ENCODE measurements at regions not wholly inside any gene's neighbourhood (a gene's known extent, or its start where the extent isn't known, plus 50 kb on each side); places are given as distances from the start of the nearest gene placed in this dataset.

- Histone ChIP-seq H3K36me3 (no peaks in the 10 kb centered on the region), H3K27ac (no peak overlapping the region), H3K27me3 (no peaks in the 10 kb centered on the region), H3K4me1 (peaks cover 17% of the 10 kb centered on the region), H3K9me3 (no peaks in the 10 kb centered on the region), H3K4me3 (no peak overlapping the region)
- TF ChIP-seq POLR2AphosphoS5 (IDR thresholded peaks at IDR 0.05) (no peak), POLR2A (IDR thresholded peaks at IDR 0.05) (no peak), EP300 (IDR thresholded peaks at IDR 0.05) (no peak), CTCF (IDR thresholded peaks at IDR 0.05) (no peak)
- DNase-seq (ENCODE audit: low spot score in 2 of 2), result no peak
- 81% methylated on average over 4 of the region's 4 CpGs for WGBS
Measured at GRCh38 chr19:33872445-33873320, 76.0 kb downstream of the KCTD15 start.

DNA sequence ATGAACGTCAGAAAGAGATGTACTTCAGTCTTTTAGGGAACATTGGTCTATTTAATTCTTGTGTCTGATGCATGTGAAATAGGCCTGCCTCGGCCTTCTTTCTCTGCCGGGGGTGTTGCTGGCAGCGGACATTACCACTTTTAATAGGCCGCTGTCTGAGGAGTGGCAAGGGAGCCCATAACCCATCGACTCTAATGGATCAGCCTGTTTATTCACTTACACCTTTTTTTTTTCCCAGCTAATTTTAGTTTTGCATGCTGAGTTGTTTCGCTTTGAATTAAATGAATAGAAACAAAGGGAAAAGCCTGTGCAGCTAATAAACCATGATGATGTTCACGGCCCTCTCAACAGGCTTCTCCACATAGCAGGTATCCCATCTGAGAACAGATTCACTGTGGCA, 78.4 kb downstream of the KCTD15 start:
- H3K27ac ChIP-seq, result no peak overlapping the region
- no peak for DNase-seq (ENCODE audit: low spot score in 2 of 2)
- H3K9me3 ChIP-seq, result no peaks in the 10 kb centered on the region
- no peak overlapping the region for H3K4me3 ChIP-seq
- TF ChIP-seq CTCF (IDR thresholded peaks at IDR 0.05) (no peak), POLR2A (IDR thresholded peaks at IDR 0.05) (no peak), POLR2AphosphoS5 (IDR thresholded peaks at IDR 0.05) (no peak), EP300 (IDR thresholded peaks at IDR 0.05) (no peak)
- no peaks in the 10 kb centered on the region for H3K36me3 ChIP-seq
- H3K4me1 ChIP-seq, result no peaks in the 10 kb centered on the region
- H3K27me3 ChIP-seq, result no peaks in the 10 kb centered on the region
- 82% methylated on average over 8 of the region's 8 CpGs for WGBS

GRCh38 chr19:33876192-33876591, 79.5 kb downstream of the KCTD15 start:
- Histone ChIP-seq H3K27me3 (no peaks in the 10 kb centered on the region), H3K4me3 (no peak overlapping the region), H3K36me3 (no peaks in the 10 kb centered on the region), H3K9me3 (no peaks in the 10 kb centered on the region), H3K4me1 (no peaks in the 10 kb centered on the region), H3K27ac (no peak overlapping the region)
- DNase-seq (ENCODE audit: low spot score in 2 of 2), result no peak
- no peak for TF ChIP-seq POLR2AphosphoS5 (IDR thresholded peaks at IDR 0.05)
- no peak for TF ChIP-seq POLR2A (IDR thresholded peaks at IDR 0.05)
- no peak for TF ChIP-seq CTCF (IDR thresholded peaks at IDR 0.05)
- no peak for TF ChIP-seq EP300 (IDR thresholded peaks at IDR 0.05)
- 69% methylated on average over 3 of the region's 3 CpGs for WGBS

- H3K27me3 ChIP-seq, result no peaks in the 10 kb centered on the region
- TF ChIP-seq CTCF (IDR thresholded peaks at IDR 0.05) (no peak), EP300 (IDR thresholded peaks at IDR 0.05) (no peak), POLR2A (IDR thresholded peaks at IDR 0.05) (no peak), POLR2AphosphoS5 (IDR thresholded peaks at IDR 0.05) (no peak)
- no peak for DNase-seq (ENCODE audit: low spot score in 2 of 2)
- no peak overlapping the region for H3K4me3 ChIP-seq
- no peaks in the 10 kb centered on the region for H3K4me1 ChIP-seq
- no peaks in the 10 kb centered on the region for H3K36me3 ChIP-seq
- no peaks in the 10 kb centered on the region for H3K9me3 ChIP-seq
- H3K27ac ChIP-seq, result no peak overlapping the region
- WGBS, result 70% methylated on average over 13 of the region's 13 CpGs
Measured at GRCh38 chr19:33878030-33878544, 81.4 kb downstream of the KCTD15 start.

All from suprapubic skin (tissue), 4 donors.